ENCODE measurements at regions not wholly inside any gene's neighbourhood (a gene's known extent, or its start where the extent isn't known, plus 50 kb on each side); places are given as distances from the start of the nearest gene placed in this dataset.

DNA sequence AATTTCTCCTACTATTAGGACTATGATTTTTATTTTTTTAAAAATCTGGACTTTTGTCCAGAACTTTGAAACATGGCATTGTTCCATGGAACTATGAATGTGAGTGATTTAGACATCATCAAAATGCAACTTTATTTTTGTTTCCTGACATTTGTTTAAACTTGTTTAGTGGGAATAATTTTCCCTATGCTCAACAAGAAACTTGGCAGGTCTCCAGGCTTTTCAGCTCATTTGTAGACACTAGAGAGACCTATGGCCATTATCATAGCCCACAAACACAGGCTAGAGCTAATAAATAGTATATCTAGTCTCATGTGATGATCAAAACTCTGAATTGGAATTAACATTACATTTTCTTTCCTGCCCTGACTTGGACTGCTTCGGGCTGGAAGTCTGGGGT lies 145.1 kb upstream of the CELF4 start:
- no peak for TF ChIP-seq EP300 (IDR thresholded peaks at IDR 0.05; ENCODE audit: low read depth)
- TF ChIP-seq, protein P1, sequence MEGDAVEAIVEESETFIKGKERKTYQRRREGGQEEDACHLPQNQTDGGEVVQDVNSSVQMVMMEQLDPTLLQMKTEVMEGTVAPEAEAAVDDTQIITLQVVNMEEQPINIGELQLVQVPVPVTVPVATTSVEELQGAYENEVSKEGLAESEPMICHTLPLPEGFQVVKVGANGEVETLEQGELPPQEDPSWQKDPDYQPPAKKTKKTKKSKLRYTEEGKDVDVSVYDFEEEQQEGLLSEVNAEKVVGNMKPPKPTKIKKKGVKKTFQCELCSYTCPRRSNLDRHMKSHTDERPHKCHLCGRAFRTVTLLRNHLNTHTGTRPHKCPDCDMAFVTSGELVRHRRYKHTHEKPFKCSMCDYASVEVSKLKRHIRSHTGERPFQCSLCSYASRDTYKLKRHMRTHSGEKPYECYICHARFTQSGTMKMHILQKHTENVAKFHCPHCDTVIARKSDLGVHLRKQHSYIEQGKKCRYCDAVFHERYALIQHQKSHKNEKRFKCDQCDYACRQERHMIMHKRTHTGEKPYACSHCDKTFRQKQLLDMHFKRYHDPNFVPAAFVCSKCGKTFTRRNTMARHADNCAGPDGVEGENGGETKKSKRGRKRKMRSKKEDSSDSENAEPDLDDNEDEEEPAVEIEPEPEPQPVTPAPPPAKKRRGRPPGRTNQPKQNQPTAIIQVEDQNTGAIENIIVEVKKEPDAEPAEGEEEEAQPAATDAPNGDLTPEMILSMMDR (IDR thresholded peaks at IDR 0.05) = no peak
